ENCODE measurements at regions not wholly inside any gene's neighbourhood (a gene's known extent, or its start where the extent isn't known, plus 50 kb on each side); places are given as distances from the start of the nearest gene placed in this dataset.

- no peak for TF ChIP-seq TP53 (CRISPR knock-in tag; IDR thresholded peaks at IDR 0.05)
- TF ChIP-seq ELK1 (IDR thresholded peaks at IDR 0.05; ENCODE audit: low read depth, low read length), result no peak
- no peak for TF ChIP-seq TFCP2L1 (CRISPR knock-in tag; IDR thresholded peaks at IDR 0.05)
- no peak for TF ChIP-seq CBX2 (IDR thresholded peaks at IDR 0.05; ENCODE audit: borderline replicate concordance, low read depth)
- no peak for TF ChIP-seq EHMT2 (IDR thresholded peaks at IDR 0.05; ENCODE audit: low read depth)
- TF ChIP-seq MAZ (IDR thresholded peaks at IDR 0.05; ENCODE audit: borderline replicate concordance, low read depth, low read length), result no peak
- TF ChIP-seq ZNF302 (CRISPR knock-in tag; IDR thresholded peaks at IDR 0.05), result no peak
- TF ChIP-seq HOXB5 (CRISPR knock-in tag; IDR thresholded peaks at IDR 0.05), result no peak
- TF ChIP-seq HMGXB4 (CRISPR knock-in tag; IDR thresholded peaks at IDR 0.05; ENCODE audit: borderline replicate concordance), result no peak
- DNase-seq (ENCODE audit: low read depth in 1 of 2, low spot score in 1 of 2), result no peak
- H3K9me3 ChIP-seq, result no peaks in the 10 kb centered on the region
- ChIA-PET CTCF (no interaction called here), POLR2A (no interaction called here)
- FAIRE-seq, result no peak
- no peak overlapping the region for H3K4me2 ChIP-seq
- H3K4me3 ChIP-seq, result no peak overlapping the region
- no peaks in the 10 kb centered on the region for H3K4me1 ChIP-seq
- ATAC-seq, result no peak
- no peak overlapping the region for H3K27ac ChIP-seq
- WGBS (ENCODE audit: missing lambda C conversion rate), result 13% methylated on average over 2 of the region's 2 CpGs
Observed at GRCh38 chr18:28863396-28863795, 686.5 kb upstream of the CDH2 start.

- no peak overlapping the region for H3K4me3 ChIP-seq
- POLR2A ChIA-PET, result no interaction called here
- WGBS (ENCODE audit: missing lambda C conversion rate), result 8% methylated on average over 1 of the region's 1 CpG
- peaks cover 2% of the 10 kb centered on the region; the same call in 1 of the 3 replicates for H3K4me1 ChIP-seq
- TF ChIP-seq PBX3 (IDR thresholded peaks at IDR 0.05) (no peak), NR3C1 (IDR thresholded peaks at IDR 0.05) (no peak), EHMT2 (IDR thresholded peaks at IDR 0.05; ENCODE audit: low read depth) (no peak), FOSB (CRISPR knock-in tag; IDR thresholded peaks at IDR 0.05) (no peak), CHD2 (IDR thresholded peaks at IDR 0.05; ENCODE audit: low read length, partially characterized antibody) (no peak), ZC3H11A (IDR thresholded peaks at IDR 0.05) (no peak), HOXB5 (CRISPR knock-in tag; IDR thresholded peaks at IDR 0.05) (no peak), POLR2A (IDR thresholded peaks at IDR 0.05; ENCODE audit: low read length) (no peak), MAFK (IDR thresholded peaks at IDR 0.05; ENCODE audit: partially characterized antibody) (no peak), BHLHE40 (IDR thresholded peaks at IDR 0.05; ENCODE audit: low read depth, low read length) (no peak), RARB (CRISPR knock-in tag; IDR thresholded peaks at IDR 0.05) (no peak)
- no peaks in the 10 kb centered on the region for H3K9me3 ChIP-seq
- FAIRE-seq, result no peak
- CTCF ChIA-PET, result no interaction called here
- H3K27ac ChIP-seq, result no peak overlapping the region
- no peak for ATAC-seq
- no peak overlapping the region for H3K4me2 ChIP-seq
- no peak for DNase-seq (ENCODE audit: low read depth in 1 of 2, low spot score in 1 of 2)
Observed at GRCh38 chr18:28858248-28858647, 681.3 kb upstream of the CDH2 start.

GRCh38 chr18:28855989-28856388 lies 679.1 kb upstream of the CDH2 start:
- WGBS (ENCODE audit: missing lambda C conversion rate), result 30% methylated on average over 2 of the region's 2 CpGs
- no peak overlapping the region for H3K4me3 ChIP-seq
- H3K9me3 ChIP-seq, result no peaks in the 10 kb centered on the region
- DNase-seq (ENCODE audit: low read depth in 1 of 2, low spot score in 1 of 2) (no peak), FAIRE-seq (no peak), ATAC-seq (no peak)
- 0 out of 3 replicates have a peak overlapping the region, but pooled peaks have one; percentile 6 for H3K4me2 ChIP-seq
- no peak overlapping the region for H3K27ac ChIP-seq
- ChIA-PET CTCF (no interaction called here), POLR2A (no interaction called here)
- peaks cover 2% of the 10 kb centered on the region; the same call in 1 of the 3 replicates for H3K4me1 ChIP-seq
- TF ChIP-seq USF2 (IDR thresholded peaks at IDR 0.05) (no peak), E2F6 (IDR thresholded peaks at IDR 0.05; ENCODE audit: borderline replicate concordance, low read depth) (no peak), HOXA7 (CRISPR knock-in tag; IDR thresholded peaks at IDR 0.05) (no peak), NR3C1 (IDR thresholded peaks at IDR 0.05) (no peak), JUN (IDR thresholded peaks at IDR 0.05) (no peak), HEYL (CRISPR knock-in tag; IDR thresholded peaks at IDR 0.05) (no peak), CBX8 (IDR thresholded peaks at IDR 0.05) (no peak), EHMT2 (IDR thresholded peaks at IDR 0.05; ENCODE audit: low read depth) (no peak), CTCF (IDR thresholded peaks at IDR 0.05) (no peak)
